ENCODE measurements at regions not wholly inside any gene's neighbourhood (a gene's known extent, or its start where the extent isn't known, plus 50 kb on each side); places are given as distances from the start of the nearest gene placed in this dataset.
"Not testable (repeated sequence)": the region's sequence is repeated elsewhere in the genome, so short reads cannot be mapped to it uniquely, and the experiment has no call there.

DNA sequence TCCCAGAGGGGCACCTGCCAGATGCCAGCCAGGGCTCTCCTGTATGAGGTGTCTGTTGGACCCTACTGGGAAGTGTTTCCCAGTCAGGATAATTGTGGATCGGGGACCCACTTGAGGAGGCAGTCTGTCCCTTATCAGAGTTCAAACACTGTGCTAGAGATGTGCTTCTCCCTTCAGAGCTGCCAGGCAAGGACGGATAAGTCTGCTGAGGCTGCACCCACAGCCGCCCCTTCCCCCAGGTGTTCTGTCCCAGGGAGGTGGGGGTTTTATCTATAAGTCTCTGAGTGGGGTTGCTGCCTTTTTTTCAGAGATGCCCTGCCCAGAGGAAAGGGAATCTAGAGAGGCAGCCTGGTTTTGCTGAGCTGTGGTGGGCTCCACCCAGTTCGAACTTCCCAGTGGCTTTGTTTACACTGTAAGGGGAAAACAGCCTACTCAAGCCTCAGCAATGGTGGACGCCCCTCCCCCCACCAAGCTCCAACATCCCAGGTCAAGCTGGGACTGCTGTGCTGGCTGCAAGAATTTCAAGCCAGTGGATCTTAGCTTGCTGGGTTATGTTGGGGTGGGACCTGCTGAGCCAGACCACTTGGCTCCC lies 324.0 kb upstream of the SETBP1 start:
- no peak overlapping the region for H3K4me3 ChIP-seq (ENCODE audit: low read depth, low read length)
- TF ChIP-seq, protein P1, sequence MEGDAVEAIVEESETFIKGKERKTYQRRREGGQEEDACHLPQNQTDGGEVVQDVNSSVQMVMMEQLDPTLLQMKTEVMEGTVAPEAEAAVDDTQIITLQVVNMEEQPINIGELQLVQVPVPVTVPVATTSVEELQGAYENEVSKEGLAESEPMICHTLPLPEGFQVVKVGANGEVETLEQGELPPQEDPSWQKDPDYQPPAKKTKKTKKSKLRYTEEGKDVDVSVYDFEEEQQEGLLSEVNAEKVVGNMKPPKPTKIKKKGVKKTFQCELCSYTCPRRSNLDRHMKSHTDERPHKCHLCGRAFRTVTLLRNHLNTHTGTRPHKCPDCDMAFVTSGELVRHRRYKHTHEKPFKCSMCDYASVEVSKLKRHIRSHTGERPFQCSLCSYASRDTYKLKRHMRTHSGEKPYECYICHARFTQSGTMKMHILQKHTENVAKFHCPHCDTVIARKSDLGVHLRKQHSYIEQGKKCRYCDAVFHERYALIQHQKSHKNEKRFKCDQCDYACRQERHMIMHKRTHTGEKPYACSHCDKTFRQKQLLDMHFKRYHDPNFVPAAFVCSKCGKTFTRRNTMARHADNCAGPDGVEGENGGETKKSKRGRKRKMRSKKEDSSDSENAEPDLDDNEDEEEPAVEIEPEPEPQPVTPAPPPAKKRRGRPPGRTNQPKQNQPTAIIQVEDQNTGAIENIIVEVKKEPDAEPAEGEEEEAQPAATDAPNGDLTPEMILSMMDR (IDR thresholded peaks at IDR 0.05; ENCODE audit: low read depth, low read length), result no peak
- no peak for DNase-seq (ENCODE audit: low read depth)

DNA sequence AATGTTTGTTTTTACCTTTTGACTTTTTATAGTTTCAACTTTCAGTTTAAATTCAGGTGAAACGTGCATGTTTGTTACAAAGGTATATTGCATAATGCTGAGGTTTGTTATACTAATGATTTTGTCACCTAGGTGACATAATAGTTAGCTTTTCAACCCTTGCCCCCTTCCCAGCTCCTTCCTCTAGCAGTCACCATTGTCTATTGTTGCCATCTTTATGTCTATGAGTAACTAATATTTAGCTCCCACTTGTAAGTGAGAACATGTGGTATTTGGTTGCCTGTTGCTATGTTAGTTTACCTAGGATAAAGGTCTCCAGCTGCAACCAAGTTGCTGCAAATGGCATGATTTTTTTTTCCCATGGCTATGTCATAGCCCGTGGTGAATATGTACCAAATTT lies 322.3 kb upstream of the SETBP1 start:
- H3K4me3 ChIP-seq (ENCODE audit: low read depth, low read length), result no peak overlapping the region
- DNase-seq (ENCODE audit: low read depth), result no peak
- TF ChIP-seq, protein P2, sequence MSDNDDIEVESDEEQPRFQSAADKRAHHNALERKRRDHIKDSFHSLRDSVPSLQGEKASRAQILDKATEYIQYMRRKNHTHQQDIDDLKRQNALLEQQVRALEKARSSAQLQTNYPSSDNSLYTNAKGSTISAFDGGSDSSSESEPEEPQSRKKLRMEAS (IDR thresholded peaks at IDR 0.05; ENCODE audit: low read depth, low read length), result no peak
- TF ChIP-seq POLR2A (IDR thresholded peaks at IDR 0.05; ENCODE audit: extremely low read depth, insufficient read length) (no peak), MYC (IDR thresholded peaks at IDR 0.05; ENCODE audit: low read depth, low read length) (no peak)
- TF ChIP-seq, protein P1 (IDR thresholded peaks at IDR 0.05; ENCODE audit: low read depth, low read length), result no peak

- H3K4me3 ChIP-seq (ENCODE audit: low read depth, low read length); DNase-seq (ENCODE audit: low read depth): not testable (repeated sequence)
These were observed 320.9 kb upstream of the SETBP1 start for GRCh38 chr18:44359741-44360140.

DNA sequence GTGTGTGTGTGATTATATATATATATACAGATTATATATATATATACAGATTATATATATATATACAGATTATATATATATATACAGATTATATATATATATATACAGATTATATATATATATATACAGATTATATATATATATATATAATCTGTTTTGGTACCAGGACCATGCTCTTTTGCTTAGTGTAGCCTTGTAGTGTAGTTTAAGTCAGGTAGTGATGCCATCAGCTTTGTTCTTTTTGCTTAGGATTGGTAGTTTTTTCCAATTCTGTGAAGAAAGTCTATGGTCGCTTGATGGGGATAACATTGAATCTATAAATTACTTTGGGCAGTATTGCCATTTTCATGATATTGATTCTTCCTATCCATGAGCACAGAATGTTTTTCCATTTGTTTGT lies 318.5 kb upstream of the SETBP1 start:
- DNase-seq (ENCODE audit: low read depth); H3K4me3 ChIP-seq (ENCODE audit: low read depth, low read length): not testable (repeated sequence)

DNA sequence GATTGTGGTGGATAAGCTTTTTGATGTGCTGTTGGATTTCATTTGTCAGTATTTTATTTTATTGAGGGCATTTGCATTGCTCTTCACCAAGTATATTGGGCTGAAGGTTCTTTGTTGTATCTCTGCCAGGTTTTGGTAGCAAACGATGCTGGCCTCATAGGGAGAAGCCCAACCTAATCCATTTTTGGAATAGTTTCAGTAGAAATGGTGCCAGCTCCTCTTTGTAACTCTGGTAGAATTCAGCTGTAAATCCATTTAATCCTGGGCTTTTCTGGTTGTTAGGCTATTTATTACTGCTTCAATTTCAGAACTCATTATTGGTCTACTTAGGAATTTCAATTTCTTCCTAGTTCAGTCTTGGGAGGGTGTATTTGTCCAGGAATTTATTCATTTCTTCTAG lies 309.8 kb upstream of the SETBP1 start:
- H3K4me3 ChIP-seq (ENCODE audit: low read depth, low read length), result no peak overlapping the region
- no peak for DNase-seq (ENCODE audit: low read depth)
- TF ChIP-seq MYC (IDR thresholded peaks at IDR 0.05; ENCODE audit: low read depth, low read length), result no peak
- TF ChIP-seq, protein P2 (IDR thresholded peaks at IDR 0.05; ENCODE audit: low read depth, low read length), result no peak
- TF ChIP-seq, protein P1 (IDR thresholded peaks at IDR 0.05; ENCODE audit: low read depth, low read length), result no peak
- TF ChIP-seq POLR2A (IDR thresholded peaks at IDR 0.05; ENCODE audit: extremely low read depth, insufficient read length), result no peak

GRCh38 chr18:44374966-44375365 lies 305.7 kb upstream of the SETBP1 start:
- TF ChIP-seq, protein P1 (IDR thresholded peaks at IDR 0.05; ENCODE audit: low read depth, low read length), result no peak
- TF ChIP-seq, protein P2 (IDR thresholded peaks at IDR 0.05; ENCODE audit: low read depth, low read length), result no peak
- TF ChIP-seq MYC (IDR thresholded peaks at IDR 0.05; ENCODE audit: low read depth, low read length) (no peak), POLR2A (IDR thresholded peaks at IDR 0.05; ENCODE audit: extremely low read depth, insufficient read length) (no peak)
- no peak overlapping the region for H3K4me3 ChIP-seq (ENCODE audit: low read depth, low read length)
- DNase-seq (ENCODE audit: low read depth), result no peak

GRCh38 chr18:44386401-44386800 lies 294.3 kb upstream of the SETBP1 start:
- DNase-seq (ENCODE audit: low read depth), result no peak
- TF ChIP-seq, protein P2 (IDR thresholded peaks at IDR 0.05; ENCODE audit: low read depth, low read length), result no peak
- TF ChIP-seq MYC (IDR thresholded peaks at IDR 0.05; ENCODE audit: low read depth, low read length), result no peak
- no peak for TF ChIP-seq POLR2A (IDR thresholded peaks at IDR 0.05; ENCODE audit: extremely low read depth, insufficient read length)
- TF ChIP-seq, protein P1 (IDR thresholded peaks at IDR 0.05; ENCODE audit: low read depth, low read length), result no peak

More at GRCh38 chr18:44386401-44386800, 294.3 kb upstream of the SETBP1 start:
- H3K4me3 ChIP-seq (ENCODE audit: low read depth, low read length), result no peak overlapping the region
